GM19324 (cell line): ENCODE measurements at regions not wholly inside any gene's neighbourhood (a gene's known extent, or its start where the extent isn't known, plus 50 kb on each side); places are given as distances from the start of the nearest gene placed in this dataset.
"Not testable (repeated sequence)": the region's sequence is repeated elsewhere in the genome, so short reads cannot be mapped to it uniquely, and the experiment has no call there.

Source experiments
- ATAC-seq: cut with Tn5 transposase; IDR thresholded peaks from one replicate; pipeline ENCODE4 v1.9.1; 2021; ENCODE audit warnings: mild to moderate bottlenecking, moderate library complexity; ENCODE audit not compliant: unreplicated experiment, low FRiP score

- no peak for ATAC-seq
These were observed 466.2 kb downstream of the TYW1 start for GRCh38 chr7:67462781-67463191.

GRCh38 chr7:67463316-67463715 is 466.7 kb downstream of the TYW1 start:
- no peak for ATAC-seq

GRCh38 chr7:67463983-67464382 is 467.4 kb downstream of the TYW1 start:
- ATAC-seq: no peak

GRCh38 chr7:67466109-67466508 is 469.5 kb downstream of the TYW1 start:
- no peak for ATAC-seq

- no peak for ATAC-seq
These were observed 473.7 kb downstream of the TYW1 start for GRCh38 chr7:67470256-67470751.

- no peak for ATAC-seq
These were observed 478.7 kb downstream of the TYW1 start for GRCh38 chr7:67475293-67475692.

- ATAC-seq: no peak
These were observed 481.4 kb downstream of the TYW1 start for GRCh38 chr7:67478066-67478465.

GRCh38 chr7:67484244-67484751 is 487.7 kb downstream of the TYW1 start:
- ATAC-seq: no peak

- ATAC-seq: no peak
These were observed 489.8 kb downstream of the TYW1 start for GRCh38 chr7:67486401-67486800.

- ATAC-seq: no peak
These were observed 490.7 kb downstream of the TYW1 start for GRCh38 chr7:67487316-67487715.

GRCh38 chr7:67489881-67490280 is 493.2 kb downstream of the TYW1 start:
- no peak for ATAC-seq

GRCh38 chr7:67493366-67493765 is 496.7 kb downstream of the TYW1 start:
- ATAC-seq: no peak

GRCh38 chr7:67496589-67496988 is 500.0 kb downstream of the TYW1 start:
- ATAC-seq: no peak

- not testable (repeated sequence) for ATAC-seq
These were observed 501.3 kb downstream of the TYW1 start for GRCh38 chr7:67497914-67498313.

- ATAC-seq: no peak
These were observed 506.3 kb downstream of the TYW1 start for GRCh38 chr7:67502929-67503328.

- no peak for ATAC-seq
These were observed 508.8 kb downstream of the TYW1 start for GRCh38 chr7:67505449-67505848.

GRCh38 chr7:67512481-67512880 is 515.8 kb downstream of the TYW1 start:
- ATAC-seq: no peak

GRCh38 chr7:67518580-67518979 is 521.9 kb downstream of the TYW1 start:
- no peak for ATAC-seq

- no peak for ATAC-seq
These were observed 522.5 kb downstream of the TYW1 start for GRCh38 chr7:67519171-67519570.

- no peak for ATAC-seq
These were observed 525.9 kb downstream of the TYW1 start for GRCh38 chr7:67522504-67522903.

GRCh38 chr7:67523713-67524112 is 527.1 kb downstream of the TYW1 start:
- ATAC-seq: no peak

GRCh38 chr7:67525588-67525987 is 529.0 kb downstream of the TYW1 start:
- no peak for ATAC-seq
